ACC112 (cell line): ENCODE measurements at regions not wholly inside any gene's neighbourhood (a gene's known extent, or its start where the extent isn't known, plus 50 kb on each side); places are given as distances from the start of the nearest gene placed in this dataset.

Experiments used
- H2AFZ ChIP-seq: fragments of 200-600 bp; sonication (generic); one replicate; pipeline ENCODE4 v1.6.0; 2017; ENCODE audit warnings: antibody characterized with exemption, low read length; ENCODE audit not compliant: unreplicated experiment
- H3K27ac ChIP-seq: fragments of 200-600 bp; sonication (generic); 2 replicates; pipeline ENCODE4 v1.5.1; 2014; ENCODE audit warnings: low read depth, mild to moderate bottlenecking, antibody characterized with exemption, low read length, moderate library complexity
- H3K27me3 ChIP-seq: fragments of 200-600 bp; sonication (generic); 2 replicates; pipeline ENCODE4 v1.6.1; 2014; ENCODE audit warnings: mild to moderate bottlenecking, antibody characterized with exemption, low read length, moderate library complexity, mixed read lengths; ENCODE audit not compliant: insufficient read depth
- H3K36me3 ChIP-seq: fragments of 200-600 bp; sonication (generic); 2 replicates; pipeline ENCODE4 v1.6.1; 2016; ENCODE audit warnings: mild to moderate bottlenecking, antibody characterized with exemption, low read length, moderate library complexity, mixed read lengths; ENCODE audit not compliant: insufficient read depth
- H3K4me1 ChIP-seq: fragments of 200-600 bp; sonication (generic); one replicate; pipeline ENCODE4 v1.6.1; 2016; ENCODE audit warnings: low read length, mixed read lengths; ENCODE audit not compliant: insufficient read depth, unreplicated experiment, control insufficient read depth
- H3K4me3 ChIP-seq: fragments of 200-600 bp; sonication (generic); 2 replicates; pipeline ENCODE4 v1.5.1; 2014; ENCODE audit warnings: mild to moderate bottlenecking, low read depth, low read length
- H3K79me2 ChIP-seq: fragments of 200-600 bp; sonication (generic); one replicate; pipeline ENCODE4 v1.6.0; 2016; ENCODE audit warnings: low read length; ENCODE audit not compliant: control insufficient read depth, unreplicated experiment, insufficient read depth

DNA sequence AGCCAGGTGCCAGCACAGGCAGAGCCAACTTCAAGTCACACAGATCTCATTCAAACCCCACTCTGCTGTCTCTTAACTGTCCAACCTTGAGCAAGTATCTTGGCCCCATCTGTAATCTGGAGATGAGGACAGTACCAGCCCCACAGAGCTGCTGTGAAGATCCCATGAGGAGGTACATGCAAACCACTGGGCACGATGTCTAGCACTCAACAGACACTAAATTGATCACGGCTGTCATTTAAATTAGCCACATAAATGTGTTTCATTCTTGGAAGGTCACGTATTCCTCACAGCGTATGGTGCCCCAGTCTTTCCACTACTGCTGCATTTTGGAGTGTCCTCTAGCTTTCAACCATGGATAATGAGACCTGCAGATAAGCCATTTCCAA, 167.6 kb upstream of the ID2 start:
- no peaks in the 10 kb centered on the region for H3K79me2 ChIP-seq
- peaks cover 23% of the 10 kb centered on the region; the same call in 1 of the 2 replicates for H3K27me3 ChIP-seq
- no peak overlapping the region for H3K4me3 ChIP-seq
- no peak overlapping the region for H3K27ac ChIP-seq
- no peaks in the 10 kb centered on the region for H3K4me1 ChIP-seq
- no peaks in the 10 kb centered on the region for H3K36me3 ChIP-seq
- no peak overlapping the region for H2AFZ ChIP-seq

- no peak overlapping the region for H3K27ac ChIP-seq
- H3K4me1 ChIP-seq: no peaks in the 10 kb centered on the region
- no peaks in the 10 kb centered on the region for H3K36me3 ChIP-seq
- H2AFZ ChIP-seq: no peak overlapping the region
- H3K27me3 ChIP-seq: peaks cover 25% of the 10 kb centered on the region; the same call in 1 of the 2 replicates
- H3K4me3 ChIP-seq: no peak overlapping the region
- H3K79me2 ChIP-seq: no peaks in the 10 kb centered on the region
Measured at GRCh38 chr2:8514796-8515758, 166.8 kb upstream of the ID2 start.

DNA sequence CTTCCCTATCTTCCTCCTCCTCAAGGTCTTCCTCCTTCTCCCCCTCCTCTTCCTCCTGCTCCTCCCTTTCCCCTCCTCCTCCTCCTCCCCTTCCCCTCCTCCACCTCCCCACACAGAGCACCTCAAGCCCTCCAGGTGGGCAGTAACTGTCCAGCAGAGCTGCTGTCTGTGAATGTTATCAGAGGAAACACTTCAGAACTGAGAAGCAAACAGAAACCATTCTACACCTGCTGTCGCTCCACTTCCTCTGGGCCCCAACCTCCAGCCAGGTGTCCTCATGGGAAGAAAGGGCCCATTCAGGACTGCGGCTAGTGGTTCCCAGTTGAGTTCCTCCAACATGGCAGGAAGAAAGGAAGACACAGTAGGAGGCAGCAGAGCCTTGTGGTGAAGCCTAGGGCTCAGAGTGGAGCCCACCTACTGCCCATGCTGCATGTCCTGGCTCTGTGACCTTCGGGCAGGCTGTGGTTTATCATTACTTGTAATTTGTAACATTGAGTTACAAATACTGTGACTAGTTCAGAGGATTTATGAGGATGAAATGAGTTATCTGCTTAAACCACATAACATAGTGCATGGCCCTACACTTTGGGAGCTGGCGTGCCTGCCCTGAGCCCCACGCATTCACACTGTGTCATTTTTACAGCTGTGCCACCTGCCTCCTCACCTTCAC, 165.9 kb upstream of the ID2 start:
- no peaks in the 10 kb centered on the region for H3K36me3 ChIP-seq

GRCh38 chr2:8517850-8518498, 163.9 kb upstream of the ID2 start:
- H3K4me1 ChIP-seq: no peaks in the 10 kb centered on the region
- no peak overlapping the region for H2AFZ ChIP-seq
- H3K36me3 ChIP-seq: no peaks in the 10 kb centered on the region
- peaks cover 33% of the 10 kb centered on the region; the same call in 1 of the 2 replicates for H3K27me3 ChIP-seq
- H3K27ac ChIP-seq: no peak overlapping the region
- H3K4me3 ChIP-seq: no peak overlapping the region
- no peaks in the 10 kb centered on the region for H3K79me2 ChIP-seq

More for the DNA sequence above, 165.9 kb upstream of the ID2 start:
- Histone ChIP-seq H3K27ac (no peak overlapping the region), H3K4me1 (no peaks in the 10 kb centered on the region), H3K27me3 (peaks cover 29% of the 10 kb centered on the region; the same call in 1 of the 2 replicates), H3K4me3 (no peak overlapping the region), H2AFZ (no peak overlapping the region), H3K79me2 (no peaks in the 10 kb centered on the region)

DNA sequence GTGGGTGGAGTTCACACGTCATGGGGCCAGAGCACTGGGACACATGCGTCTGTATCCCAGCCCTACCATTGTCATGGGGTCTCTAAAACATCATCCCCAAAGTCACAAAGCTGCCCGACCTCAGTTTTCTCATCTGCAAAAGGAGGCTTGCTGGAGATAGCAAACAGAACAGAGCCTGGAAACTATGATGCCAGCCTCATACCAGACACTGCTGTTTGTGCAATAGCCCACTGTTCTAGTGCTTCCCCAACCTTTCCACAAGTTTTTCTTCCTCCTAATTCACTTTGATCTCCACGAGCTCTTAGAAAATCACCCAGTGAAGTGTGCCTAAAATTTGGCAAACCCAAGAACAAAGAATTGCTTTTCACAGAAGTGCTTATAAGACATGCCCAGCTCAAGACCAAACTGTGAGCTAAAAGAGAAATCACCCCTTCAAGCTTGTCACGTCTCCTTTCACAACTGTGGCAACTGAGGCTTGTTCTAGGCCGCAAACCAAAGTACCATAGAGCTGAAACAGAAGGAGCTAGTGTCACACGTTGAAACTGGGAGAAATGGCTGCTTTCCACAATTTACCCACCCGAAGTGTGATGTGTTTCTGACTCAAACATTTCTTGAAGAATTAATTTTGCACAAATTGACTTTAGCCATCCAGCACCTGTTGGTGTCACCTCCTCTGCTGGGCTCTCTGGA, 162.7 kb upstream of the ID2 start:
- Histone ChIP-seq H3K27ac (no peak overlapping the region), H3K27me3 (peaks cover 31% of the 10 kb centered on the region; the same call in 1 of the 2 replicates), H3K36me3 (no peaks in the 10 kb centered on the region), H3K79me2 (no peaks in the 10 kb centered on the region), H2AFZ (no peak overlapping the region), H3K4me1 (no peaks in the 10 kb centered on the region), H3K4me3 (no peak overlapping the region)

- Histone ChIP-seq H3K4me1 (no peaks in the 10 kb centered on the region), H3K36me3 (no peaks in the 10 kb centered on the region), H2AFZ (no peak overlapping the region), H3K4me3 (no peak overlapping the region), H3K79me2 (no peaks in the 10 kb centered on the region), H3K27me3 (peaks cover 24% of the 10 kb centered on the region; the same call in 1 of the 2 replicates), H3K27ac (no peak overlapping the region)
Measured at GRCh38 chr2:8520791-8521344, 161.0 kb upstream of the ID2 start.

GRCh38 chr2:8522687-8523086, 159.2 kb upstream of the ID2 start:
- Histone ChIP-seq H3K4me1 (no peaks in the 10 kb centered on the region), H3K4me3 (no peak overlapping the region), H2AFZ (no peak overlapping the region), H3K27ac (no peak overlapping the region), H3K79me2 (no peaks in the 10 kb centered on the region), H3K36me3 (no peaks in the 10 kb centered on the region), H3K27me3 (peaks cover 32% of the 10 kb centered on the region; the same call in 1 of the 2 replicates)

GRCh38 chr2:8524388-8524787, 157.5 kb upstream of the ID2 start:
- H3K4me3 ChIP-seq: no peak overlapping the region
- H3K36me3 ChIP-seq: no peaks in the 10 kb centered on the region
- H3K27ac ChIP-seq: no peak overlapping the region
- H3K27me3 ChIP-seq: peaks cover 35% of the 10 kb centered on the region
- H3K4me1 ChIP-seq: no peaks in the 10 kb centered on the region
- no peaks in the 10 kb centered on the region for H3K79me2 ChIP-seq
- H2AFZ ChIP-seq: no peak overlapping the region

DNA sequence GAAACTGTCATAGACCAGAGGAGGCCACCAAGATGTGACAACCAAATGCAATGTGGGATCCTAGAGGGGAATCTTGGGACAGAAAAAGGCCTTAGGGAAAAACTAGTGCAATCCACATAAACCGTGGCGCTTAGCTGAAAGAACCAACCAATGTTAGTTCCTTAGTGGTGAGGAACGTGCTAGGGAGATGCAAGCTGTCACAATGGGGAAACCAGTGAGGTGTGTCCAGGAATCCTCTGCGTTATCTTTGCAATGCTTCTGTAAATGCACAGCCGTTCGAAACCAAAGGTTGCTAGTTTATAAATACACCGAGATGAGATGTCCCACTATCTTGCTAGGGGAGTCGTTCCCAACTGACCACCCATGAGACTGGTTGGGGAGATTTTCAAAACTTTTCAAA, 157.0 kb upstream of the ID2 start:
- Histone ChIP-seq H3K27ac (no peak overlapping the region), H3K27me3 (peaks cover 32% of the 10 kb centered on the region), H3K36me3 (no peaks in the 10 kb centered on the region), H3K79me2 (no peaks in the 10 kb centered on the region), H3K4me1 (no peaks in the 10 kb centered on the region), H3K4me3 (no peak overlapping the region), H2AFZ (no peak overlapping the region)

- Histone ChIP-seq H2AFZ (no peak overlapping the region), H3K27ac (no peak overlapping the region), H3K36me3 (no peaks in the 10 kb centered on the region), H3K79me2 (no peaks in the 10 kb centered on the region), H3K4me1 (no peaks in the 10 kb centered on the region), H3K27me3 (peaks cover 28% of the 10 kb centered on the region), H3K4me3 (no peak overlapping the region)
Measured at GRCh38 chr2:8525236-8525581, 156.6 kb upstream of the ID2 start.
